ENCODE measurements at regions not wholly inside any gene's neighbourhood (a gene's known extent, or its start where the extent isn't known, plus 50 kb on each side); places are given as distances from the start of the nearest gene placed in this dataset.

GRCh38 chr15:38678281-38678680 is 113.7 kb upstream of the RASGRP1 start:
- no peak overlapping the region for H3K4me3 ChIP-seq
- in situ Hi-C loops (cut with MboI; ENCODE audit: low sequenced_read_pairs in 4 of 4) = loop anchor here in 1 of 4 donors (25.0 kb wide), 1 partner anchor 691 kb away; no protein-coding TSS in a partner anchor
- intact Hi-C loops (cut with DNase I; ENCODE audit: low total_unique reads) = no loop called here
- no peak for DNase-seq
- no peaks in the 10 kb centered on the region for H3K27me3 ChIP-seq
- no peak for ATAC-seq
- TF ChIP-seq POLR2A (IDR thresholded peaks at IDR 0.05) (no peak), CTCF (IDR thresholded peaks at IDR 0.05 in 4 of 5, conservative IDR thresholded peaks at IDR 0.05 in 1 of 5) (no peak)
- no peaks in the 10 kb centered on the region for H3K9me3 ChIP-seq
- H3K27ac ChIP-seq = no peak overlapping the region
- no peaks in the 10 kb centered on the region for H3K4me1 ChIP-seq
- H3K36me3 ChIP-seq = no peaks in the 10 kb centered on the region

- Histone ChIP-seq H3K4me1 (no peaks in the 10 kb centered on the region), H3K27me3 (no peaks in the 10 kb centered on the region), H3K27ac (no peak overlapping the region), H3K36me3 (no peaks in the 10 kb centered on the region), H3K4me3 (no peak overlapping the region), H3K9me3 (no peaks in the 10 kb centered on the region)
- ATAC-seq (no peak), DNase-seq (no peak)
- intact Hi-C loops (cut with DNase I; ENCODE audit: low total_unique reads) (loop anchor here (10.0 kb wide), 1 partner anchor 116 kb away; the partner anchor contains the start of gene RASGRP1), in situ Hi-C loops (cut with MboI; ENCODE audit: low sequenced_read_pairs in 4 of 4) (loop anchor here in 3 of 4 donors (10.0 to 25.0 kb wide), 3 partner anchors 116 to 693 kb away; partner anchors contain the start of gene RASGRP1 (in 1 of the 3))
- TF ChIP-seq CTCF (IDR thresholded peaks at IDR 0.05 in 4 of 5, conservative IDR thresholded peaks at IDR 0.05 in 1 of 5) (no peak), POLR2A (IDR thresholded peaks at IDR 0.05) (no peak)
Observed at GRCh38 chr15:38680775-38681174, 116.2 kb upstream of the RASGRP1 start.

GRCh38 chr15:38682363-38682762 is 117.7 kb upstream of the RASGRP1 start:
- ATAC-seq = no peak
- TF ChIP-seq CTCF (IDR thresholded peaks at IDR 0.05 in 4 of 5, conservative IDR thresholded peaks at IDR 0.05 in 1 of 5) (no peak), POLR2A (IDR thresholded peaks at IDR 0.05) (no peak)
- no peaks in the 10 kb centered on the region for H3K36me3 ChIP-seq
- DNase-seq = no peak
- intact Hi-C loops (cut with DNase I; ENCODE audit: low total_unique reads) (loop anchor here (10.0 kb wide), 1 partner anchor 118 kb away; the partner anchor contains the start of gene RASGRP1), in situ Hi-C loops (cut with MboI; ENCODE audit: low sequenced_read_pairs in 4 of 4) (loop anchor here in 3 of 4 donors (10.0 to 25.0 kb wide), 3 partner anchors 118 to 695 kb away; partner anchors contain the start of gene RASGRP1 (in 1 of the 3))
- no peaks in the 10 kb centered on the region for H3K27me3 ChIP-seq
- H3K4me1 ChIP-seq = no peaks in the 10 kb centered on the region
- H3K9me3 ChIP-seq = no peaks in the 10 kb centered on the region
- no peak overlapping the region for H3K27ac ChIP-seq
- H3K4me3 ChIP-seq = no peak overlapping the region

- intact Hi-C loops (cut with DNase I; ENCODE audit: low total_unique reads) = loop anchor here (10.0 kb wide), 1 partner anchor 118 kb away; the partner anchor contains the start of gene RASGRP1
- H3K4me1 ChIP-seq = no peaks in the 10 kb centered on the region
- ATAC-seq (no peak), DNase-seq (no peak)
- H3K27me3 ChIP-seq = no peaks in the 10 kb centered on the region
- no peaks in the 10 kb centered on the region for H3K9me3 ChIP-seq
- TF ChIP-seq POLR2A (IDR thresholded peaks at IDR 0.05) (no peak), CTCF (IDR thresholded peaks at IDR 0.05 in 4 of 5, conservative IDR thresholded peaks at IDR 0.05 in 1 of 5) (no peak)
- no peak overlapping the region for H3K27ac ChIP-seq
- H3K36me3 ChIP-seq = no peaks in the 10 kb centered on the region
- no peak overlapping the region for H3K4me3 ChIP-seq
- in situ Hi-C loops (cut with MboI; ENCODE audit: low sequenced_read_pairs in 4 of 4) = loop anchor here in 3 of 4 donors (10.0 to 25.0 kb wide), 3 partner anchors 118 to 696 kb away; partner anchors contain the start of gene RASGRP1 (in 1 of the 3)
Observed at GRCh38 chr15:38682861-38683260, 118.2 kb upstream of the RASGRP1 start.
